Colonic mucosa (tissue), 4 donors: ENCODE measurements at regions not wholly inside any gene's neighbourhood (a gene's known extent, or its start where the extent isn't known, plus 50 kb on each side); places are given as distances from the start of the nearest gene placed in this dataset.

Experiments
- DNase-seq: peaks from one replicate; pipeline ENCODE4 v3.0.0-alpha.2; 2020
- H3K27ac ChIP-seq: fragments of 200-600 bp; one replicate; pipeline ENCODE4 v1.8.0; 2021
- H3K27me3 ChIP-seq: fragments of 200-600 bp; one replicate; pipeline ENCODE4 v1.8.0; 2021
- H3K36me3 ChIP-seq: fragments of 200-600 bp; one replicate; pipeline ENCODE4 v1.8.0; 2021
- H3K4me1 ChIP-seq: fragments of 200-600 bp; one replicate; pipeline ENCODE4 v1.8.0; 2021; ENCODE audit warnings: mild to moderate bottlenecking
- H3K4me3 ChIP-seq: fragments of 200-600 bp; one replicate; pipeline ENCODE4 v1.8.0; 2021
- H3K9ac ChIP-seq, 2 donors: one replicate each; pipeline ENCODE4 v1.7.0; 2013; ENCODE audit warnings: control low read depth in 2 of 2, low read depth in 2 of 2, low read length in 2 of 2
- H3K9me3 ChIP-seq: fragments of 200-600 bp; one replicate; pipeline ENCODE4 v1.8.0; 2021
- intact Hi-C: fragments of 100-400 bp; cut with DNase I; formaldehyde crosslinking; loops from one replicate; pipeline ENCODE4 v1.14.1; 2022
- TF ChIP-seq, protein P1 (sequence below): fragments of 200-600 bp; IDR thresholded peaks from one replicate; pipeline ENCODE4 v1.8.0; 2022; ENCODE audit warnings: antibody characterized with exemption, mild to moderate bottlenecking
- donor health status: healthy.
- donor health status: DM: no; HTN: no; CAD: no.
- donor health status: DM: no; HTN: no; CAD: no.

DNA sequence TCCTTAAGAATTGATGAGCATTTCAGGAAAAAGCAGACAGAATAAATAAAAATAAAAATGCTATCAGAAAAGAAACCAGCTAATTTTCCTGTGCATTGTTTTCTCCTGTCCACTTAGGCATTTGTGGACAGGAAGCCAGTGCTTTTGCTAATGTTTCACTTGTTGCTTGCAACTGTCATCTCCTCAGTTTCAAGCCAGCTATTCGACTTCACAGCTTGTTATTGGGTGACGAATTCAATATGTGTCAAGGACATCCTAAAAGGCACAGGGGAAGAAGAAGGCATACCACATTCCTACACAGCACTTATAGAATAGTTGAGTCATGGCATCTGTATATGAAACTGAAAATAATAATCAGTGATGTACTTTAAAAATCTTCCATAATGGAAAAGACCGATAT lies 530.6 kb upstream of the KIRREL3 start:
- Histone ChIP-seq H3K4me1 (no peaks in the 10 kb centered on the region), H3K27ac (no peak overlapping the region), H3K27me3 (no peaks in the 10 kb centered on the region), H3K9ac (no peak overlapping the region), H3K4me3 (no peak overlapping the region), H3K9me3 (no peaks in the 10 kb centered on the region), H3K36me3 (no peaks in the 10 kb centered on the region)
- TF ChIP-seq, protein P1, sequence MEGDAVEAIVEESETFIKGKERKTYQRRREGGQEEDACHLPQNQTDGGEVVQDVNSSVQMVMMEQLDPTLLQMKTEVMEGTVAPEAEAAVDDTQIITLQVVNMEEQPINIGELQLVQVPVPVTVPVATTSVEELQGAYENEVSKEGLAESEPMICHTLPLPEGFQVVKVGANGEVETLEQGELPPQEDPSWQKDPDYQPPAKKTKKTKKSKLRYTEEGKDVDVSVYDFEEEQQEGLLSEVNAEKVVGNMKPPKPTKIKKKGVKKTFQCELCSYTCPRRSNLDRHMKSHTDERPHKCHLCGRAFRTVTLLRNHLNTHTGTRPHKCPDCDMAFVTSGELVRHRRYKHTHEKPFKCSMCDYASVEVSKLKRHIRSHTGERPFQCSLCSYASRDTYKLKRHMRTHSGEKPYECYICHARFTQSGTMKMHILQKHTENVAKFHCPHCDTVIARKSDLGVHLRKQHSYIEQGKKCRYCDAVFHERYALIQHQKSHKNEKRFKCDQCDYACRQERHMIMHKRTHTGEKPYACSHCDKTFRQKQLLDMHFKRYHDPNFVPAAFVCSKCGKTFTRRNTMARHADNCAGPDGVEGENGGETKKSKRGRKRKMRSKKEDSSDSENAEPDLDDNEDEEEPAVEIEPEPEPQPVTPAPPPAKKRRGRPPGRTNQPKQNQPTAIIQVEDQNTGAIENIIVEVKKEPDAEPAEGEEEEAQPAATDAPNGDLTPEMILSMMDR: no peak
- no peak for DNase-seq
- intact Hi-C loops: no loop called here

DNA sequence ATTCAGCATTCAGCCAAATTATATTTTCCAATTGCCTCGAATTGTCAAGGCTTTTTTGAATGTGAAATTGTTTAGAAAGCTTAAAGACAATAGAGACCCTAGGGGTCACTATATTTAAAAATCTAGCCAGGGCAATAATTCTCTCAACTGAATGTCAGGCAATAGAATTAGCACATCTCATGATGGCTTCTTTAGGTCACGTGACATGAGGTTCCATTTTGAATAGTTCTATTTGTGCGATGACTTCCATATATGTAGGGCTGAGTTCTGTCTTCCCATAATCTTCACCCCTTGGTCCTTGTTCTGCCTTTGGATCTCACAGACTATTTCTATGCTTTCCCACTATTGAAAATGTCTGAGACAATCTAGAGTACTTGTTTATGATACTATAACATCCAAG lies 527.7 kb upstream of the KIRREL3 start:
- no peaks in the 10 kb centered on the region for H3K4me1 ChIP-seq
- no peaks in the 10 kb centered on the region for H3K36me3 ChIP-seq
- H3K27me3 ChIP-seq: no peaks in the 10 kb centered on the region
- no peak for DNase-seq
- H3K9me3 ChIP-seq: no peaks in the 10 kb centered on the region
- no peak overlapping the region for H3K9ac ChIP-seq
- no peak overlapping the region for H3K27ac ChIP-seq
- H3K4me3 ChIP-seq: no peak overlapping the region
- intact Hi-C loops: no loop called here
- TF ChIP-seq, protein P1: no peak

DNA sequence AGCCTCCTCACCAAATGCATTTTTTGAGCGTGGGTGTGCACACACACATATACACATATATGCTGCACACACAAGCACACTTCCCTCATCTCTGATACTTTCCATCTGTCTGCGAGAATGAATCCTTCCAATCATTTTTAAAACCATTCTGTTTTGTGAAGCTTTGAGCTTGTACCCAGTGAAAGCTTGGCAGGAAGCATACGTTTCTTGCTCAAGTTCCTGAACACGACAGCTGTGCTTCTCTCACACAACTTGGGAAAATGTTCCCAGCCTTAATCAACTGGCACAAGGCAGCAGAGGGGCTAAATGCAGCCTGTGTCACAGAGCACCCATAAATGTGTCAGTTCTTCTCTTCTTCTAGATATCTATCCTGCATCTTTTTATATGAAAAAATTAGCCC lies 524.0 kb upstream of the KIRREL3 start:
- H3K27ac ChIP-seq: no peak overlapping the region
- intact Hi-C loops: no loop called here
- H3K36me3 ChIP-seq: no peaks in the 10 kb centered on the region
- no peaks in the 10 kb centered on the region for H3K9me3 ChIP-seq
- no peaks in the 10 kb centered on the region for H3K4me1 ChIP-seq
- TF ChIP-seq, protein P1: no peak
- H3K9ac ChIP-seq: no peak overlapping the region
- H3K27me3 ChIP-seq: no peaks in the 10 kb centered on the region
- no peak overlapping the region for H3K4me3 ChIP-seq
- no peak for DNase-seq

DNA sequence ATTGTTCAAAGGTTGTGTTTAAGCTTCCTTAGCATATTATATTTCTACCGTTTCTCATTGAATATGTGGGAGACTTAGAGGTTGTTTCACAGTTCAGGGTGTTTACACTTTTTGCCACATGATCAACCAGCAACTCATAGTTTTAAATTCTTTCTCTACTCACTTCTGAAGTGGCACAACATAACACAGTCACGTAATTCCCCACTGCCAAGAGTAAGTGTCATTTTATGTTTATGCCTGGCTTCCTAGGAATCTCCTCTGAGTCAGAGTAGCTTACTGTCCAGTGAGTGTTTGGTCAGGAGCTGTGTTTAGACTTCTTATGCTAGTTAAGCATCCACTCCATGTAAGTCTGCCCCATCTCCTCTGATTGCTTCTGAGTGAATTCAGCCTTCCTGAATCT lies 520.8 kb upstream of the KIRREL3 start:
- H3K27me3 ChIP-seq: no peaks in the 10 kb centered on the region
- TF ChIP-seq, protein P1: no peak
- DNase-seq: no peak
- H3K9ac ChIP-seq: no peak overlapping the region
- intact Hi-C loops: no loop called here
- no peaks in the 10 kb centered on the region for H3K36me3 ChIP-seq
- H3K4me3 ChIP-seq: no peak overlapping the region
- H3K27ac ChIP-seq: no peak overlapping the region
- no peaks in the 10 kb centered on the region for H3K9me3 ChIP-seq
- H3K4me1 ChIP-seq: no peaks in the 10 kb centered on the region

DNA sequence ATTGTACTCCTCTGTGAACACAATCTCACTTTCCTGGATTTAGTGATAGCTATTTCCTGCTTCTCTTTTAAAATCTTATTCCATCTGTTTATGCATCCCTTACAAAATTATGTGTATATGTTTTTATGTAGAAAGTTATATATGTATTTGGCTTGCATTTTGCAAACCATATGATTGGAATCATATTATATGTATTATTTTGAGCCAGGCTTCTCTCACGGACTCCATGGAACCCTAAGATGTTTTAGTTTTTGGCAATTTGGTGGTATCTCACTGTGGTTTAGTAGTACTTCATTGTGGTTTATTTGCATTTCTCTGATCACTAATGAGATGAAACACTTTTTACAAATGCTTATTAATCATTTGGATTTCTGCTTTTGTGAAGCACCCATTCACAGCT lies 507.3 kb upstream of the KIRREL3 start:
- DNase-seq: no peak
- Histone ChIP-seq H3K4me1 (no peaks in the 10 kb centered on the region), H3K9ac (no peak overlapping the region), H3K4me3 (no peak overlapping the region), H3K27ac (no peak overlapping the region), H3K9me3 (no peaks in the 10 kb centered on the region), H3K36me3 (no peaks in the 10 kb centered on the region), H3K27me3 (no peaks in the 10 kb centered on the region)
- TF ChIP-seq, protein P1: no peak
- intact Hi-C loops: no loop called here

DNA sequence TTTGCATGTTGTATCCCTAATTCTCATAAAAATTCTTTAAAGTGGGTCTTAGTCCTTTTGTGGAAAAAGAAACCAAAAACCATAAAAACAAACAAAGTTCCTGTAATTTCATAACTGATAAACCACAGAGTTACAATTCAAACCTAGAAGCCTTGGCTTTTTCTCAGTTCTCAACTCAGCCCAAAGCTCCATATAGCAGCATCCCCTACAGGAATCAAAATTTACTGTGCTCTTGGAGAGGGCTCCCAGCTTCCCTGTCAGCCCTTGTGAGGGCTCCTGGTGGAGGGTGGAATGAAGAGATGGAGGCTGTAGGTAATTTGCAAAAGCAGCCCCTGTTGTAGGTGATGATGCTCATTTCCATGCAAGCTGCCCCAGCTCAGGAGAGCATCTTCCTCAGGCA lies 506.1 kb upstream of the KIRREL3 start:
- no peak for DNase-seq
- no peaks in the 10 kb centered on the region for H3K27me3 ChIP-seq
- H3K9ac ChIP-seq: no peak overlapping the region
- H3K4me3 ChIP-seq: no peak overlapping the region
- no peaks in the 10 kb centered on the region for H3K36me3 ChIP-seq
- intact Hi-C loops: no loop called here
- no peak overlapping the region for H3K27ac ChIP-seq
- TF ChIP-seq, protein P1: no peak
- no peaks in the 10 kb centered on the region for H3K9me3 ChIP-seq
- H3K4me1 ChIP-seq: no peaks in the 10 kb centered on the region
